SK-N-SH (cell line): ENCODE measurements at regions not wholly inside any gene's neighbourhood (a gene's known extent, or its start where the extent isn't known, plus 50 kb on each side); places are given as distances from the start of the nearest gene placed in this dataset.

Experiments used
- CTCF ChIA-PET: fragments of 300-600, 350-600 bp; formaldehyde crosslinking; extraction: SDS; loops from one replicate; lab custom pipeline; 2021; lab: Yijun Ruan, JAX
- POLR2A ChIA-PET: fragments of 350-600 bp; sonication (Branson Sonifier 250); formaldehyde crosslinking; extraction: SDS; loops from one replicate; lab custom pipeline; 2020; ENCODE audit warnings: antibody characterized with exemption, inconsistent platforms; lab: Yijun Ruan, JAX
- DNase-seq: peaks from one replicate; pipeline ENCODE4 v3.0.0; 2012
- H2AFZ ChIP-seq: fragments of 200-600 bp; sonication (generic); 2 replicates; pipeline ENCODE4 v1.8.1; 2016; ENCODE audit warnings: antibody characterized with exemption, mild to moderate bottlenecking, low read depth
- H3F3A ChIP-seq: fragments of 200-600 bp; sonication (generic); replicated peaks from 2 replicates; pipeline ENCODE3; 2016; ENCODE audit warnings: antibody characterized with exemption, mild to moderate bottlenecking; ENCODE audit not compliant: insufficient read depth
- H3K27ac ChIP-seq, 2 experiments: fragments of 200-500 bp in 1 of 2; fragments of 200-600 bp in 1 of 2; sonication (Bioruptor generic) in 1 of 2; sonication (generic), shearing (Covaris generic) in 1 of 2; 2 replicates each; pipeline versions ENCODE4 v1.5.1 to v1.6.1; 2014 to 2016; ENCODE audit warnings: low read depth in 2 of 2, inconsistent platforms in 1 of 2, low read length in 1 of 2, mild to moderate bottlenecking in 1 of 2, mixed read lengths in 1 of 2
- H3K27me3 ChIP-seq: fragments of 200-600 bp; sonication (generic), shearing (Covaris generic); 2 replicates; pipeline ENCODE4 v1.6.1; 2016; ENCODE audit warnings: mixed run types; ENCODE audit not compliant: insufficient read depth
- H3K36me3 ChIP-seq, 2 experiments: fragments of 200-500 bp in 1 of 2; fragments of 200-600 bp in 1 of 2; sonication (Bioruptor generic) in 1 of 2; sonication (generic) in 1 of 2; replicated peaks in 1 of 2; 2 replicates each; pipeline versions ENCODE3 to v1.5.1; 2014 to 2016; ENCODE audit warnings: low read length in 1 of 2, mild to moderate bottlenecking in 1 of 2; ENCODE audit not compliant: insufficient read depth in 2 of 2, control insufficient read depth in 1 of 2
- H3K4me1 ChIP-seq, 2 experiments: fragments of 200-500 bp in 1 of 2; fragments of 200-600 bp in 1 of 2; sonication (Bioruptor generic) in 1 of 2; sonication (generic), shearing (Covaris generic) in 1 of 2; 2 replicates each; pipeline versions ENCODE4 v1.5.1 to v1.6.1; 2014 to 2016; ENCODE audit warnings: low read depth in 1 of 2, low read length in 1 of 2, mixed run types in 1 of 2; ENCODE audit not compliant: insufficient read depth in 2 of 2, control insufficient read depth in 1 of 2
- H3K4me2 ChIP-seq: fragments of 200-600 bp; sonication (generic), shearing (Covaris generic); 2 replicates; pipeline ENCODE4 v1.6.1; 2017; ENCODE audit warnings: mixed run types
- H3K4me3 ChIP-seq, 2 experiments: fragments of 200-500 bp in 1 of 2; fragments of 200-600 bp in 1 of 2; sonication (Bioruptor generic) in 1 of 2; sonication (generic), shearing (Covaris generic) in 1 of 2; 2 replicates each; pipeline versions ENCODE4 v1.5.1 to v1.8.1; 2014 to 2016; ENCODE audit warnings: low read depth in 2 of 2, inconsistent platforms in 1 of 2, low read length in 1 of 2, mild to moderate bottlenecking in 1 of 2, mixed read lengths in 1 of 2, moderate library complexity in 1 of 2
- H3K79me2 ChIP-seq: fragments of 200-600 bp; sonication (generic); 2 replicates; pipeline ENCODE4 v1.8.1; 2017; ENCODE audit warnings: mild to moderate bottlenecking; ENCODE audit not compliant: insufficient read depth
- H3K9ac ChIP-seq: fragments of 200-600 bp; sonication (generic); 2 replicates; pipeline ENCODE4 v1.6.1; 2017; ENCODE audit warnings: mixed run types
- H3K9me2 ChIP-seq: fragments of 200-600 bp; sonication (generic); 2 replicates; pipeline ENCODE4 v1.6.1; 2017; ENCODE audit warnings: mixed run types
- H3K9me3 ChIP-seq: fragments of 200-600 bp; sonication (generic); 2 replicates; pipeline ENCODE4 v1.6.1; 2017; ENCODE audit warnings: mixed run types, mild to moderate bottlenecking, moderate library complexity
- H4K20me1 ChIP-seq: fragments of 200-600 bp; sonication (generic); 2 replicates; pipeline ENCODE4 v1.6.1; 2017; ENCODE audit warnings: mild to moderate bottlenecking, mixed run types; ENCODE audit not compliant: insufficient read depth
- ELF1 ChIP-seq: IDR thresholded peaks from 2 replicates; pipeline ENCODE4 v1.4.0; 2012
- EZH2phosphoT487 ChIP-seq: fragments of 200-600 bp; sonication (generic); IDR thresholded peaks from 2 replicates; pipeline ENCODE4 v1.6.1; 2017; ENCODE audit warnings: low read depth, mixed run types, mild to moderate bottlenecking, antibody characterized with exemption, moderate library complexity, borderline replicate concordance
- FOXM1 ChIP-seq: IDR thresholded peaks from 2 replicates; pipeline ENCODE4 v1.4.0; 2012; ENCODE audit warnings: low read depth, mild to moderate bottlenecking
- GABPA ChIP-seq: IDR thresholded peaks from 2 replicates; pipeline ENCODE4 v1.4.0; 2012; ENCODE audit warnings: low read depth, mild to moderate bottlenecking
- JUND ChIP-seq: IDR thresholded peaks from 2 replicates; pipeline ENCODE4 v1.4.0; 2012
- PBX3 ChIP-seq: IDR thresholded peaks from 2 replicates; pipeline ENCODE4; 2012
- POLR2AphosphoS5 ChIP-seq: IDR thresholded peaks from 2 replicates; pipeline ENCODE4 v1.6.1; 2012; ENCODE audit warnings: low read depth, low read length
- RAD21 ChIP-seq: IDR thresholded peaks from 2 replicates; pipeline ENCODE4 v1.6.1; 2012; ENCODE audit warnings: mild to moderate bottlenecking, low read length
- SIN3A ChIP-seq: IDR thresholded peaks from 2 replicates; pipeline ENCODE4 v1.6.1; 2012; ENCODE audit warnings: low read depth, mild to moderate bottlenecking, low read length, moderate library complexity, borderline replicate concordance
- TAF1 ChIP-seq: IDR thresholded peaks from 2 replicates; pipeline ENCODE4 v1.6.1; 2012; ENCODE audit warnings: low read depth, mild to moderate bottlenecking, low read length, moderate library complexity, borderline replicate concordance
- TCF12 ChIP-seq: IDR thresholded peaks from 2 replicates; pipeline ENCODE4 v1.4.0; 2012
- YY1 ChIP-seq: IDR thresholded peaks from 2 replicates; pipeline ENCODE4 v1.4.0; 2012; ENCODE audit warnings: low read depth, mild to moderate bottlenecking
- WGBS: methylation state at CpG from one replicate; pipeline ENCODE4 v1.1.6; 2017; ENCODE audit warnings: low lambda C conversion rate; 5-methylcytosine and 5-hydroxymethylcytosine counted together
- TF ChIP-seq, protein P1 (sequence below): IDR thresholded peaks from 2 replicates; pipeline ENCODE4 v1.4.0; 2012; ENCODE audit warnings: low read depth, borderline replicate concordance
- TF ChIP-seq, protein P2 (sequence below): fragments of 150-350 bp; IDR thresholded peaks from 2 replicates; pipeline ENCODE4 v1.6.1; 2017; ENCODE audit warnings: antibody characterized with exemption, low read length, low read depth, borderline replicate concordance

GRCh38 chr5:112475747-112476365 lies 56.8 kb upstream of the EPB41L4A start:
- Histone ChIP-seq H3K79me2 (no peaks in the 10 kb centered on the region), H2AFZ (no peak overlapping the region; the same call in 1 of the 2 replicates), H3F3A (no peaks in the 10 kb centered on the region), H3K27me3 (no peaks in the 10 kb centered on the region; the same call in 1 of the 2 replicates), H3K9ac (no peak overlapping the region), H3K9me2 (no peaks in the 10 kb centered on the region), H3K4me2 (no peak overlapping the region), H3K36me3 (no peaks in the 10 kb centered on the region), H4K20me1 (no peaks in the 10 kb centered on the region), H3K27ac (no peak overlapping the region), H3K4me1 (no peaks in the 10 kb centered on the region), H3K4me3 (no peak overlapping the region), H3K9me3 (no peaks in the 10 kb centered on the region)
- 35% methylated on average over 3 of the region's 3 CpGs for WGBS
- ChIA-PET POLR2A (no interaction called here), CTCF (no interaction called here)
- TF ChIP-seq PBX3 = 0 out of 2 replicates have a peak, but pooled peaks have one; percentile 9
- TF ChIP-seq ELF1 = no peak
- DNase-seq = no peak

- H4K20me1 ChIP-seq = no peaks in the 10 kb centered on the region
- no peaks in the 10 kb centered on the region for H3K4me1 ChIP-seq
- TF ChIP-seq FOXM1 (no peak), JUND (0 out of 2 replicates have a peak, but pooled peaks have one; percentile 12)
- H3K79me2 ChIP-seq = no peaks in the 10 kb centered on the region
- no peaks in the 10 kb centered on the region for H3K9me2 ChIP-seq
- no peak overlapping the region for H3K4me3 ChIP-seq
- H2AFZ ChIP-seq = peak overlapping the region; percentile 52; the same call in 1 of the 2 replicates
- H3F3A ChIP-seq = no peaks in the 10 kb centered on the region
- POLR2A ChIA-PET = no interaction called here
- H3K9ac ChIP-seq = no peak overlapping the region
- no peaks in the 10 kb centered on the region for H3K36me3 ChIP-seq
- H3K4me2 ChIP-seq = 0 out of 2 replicates have a peak overlapping the region, but pooled peaks have one; percentile 35
- no peaks in the 10 kb centered on the region for H3K9me3 ChIP-seq
- H3K27me3 ChIP-seq = no peaks in the 10 kb centered on the region; the same call in 1 of the 2 replicates
- H3K27ac ChIP-seq = no peak overlapping the region
- DNase-seq = no peak
- 31% methylated on average over 1 of the region's 1 CpG for WGBS
- CTCF ChIA-PET = interaction anchor here (0.8 to 2.1 kb wide), 3 partner anchors 12 to 59 kb away, joined by 3 to 12 read pairs (median 3); no protein-coding TSS in a partner anchor
Measured at GRCh38 chr5:112479418-112479817, 60.3 kb upstream of the EPB41L4A start.

DNA sequence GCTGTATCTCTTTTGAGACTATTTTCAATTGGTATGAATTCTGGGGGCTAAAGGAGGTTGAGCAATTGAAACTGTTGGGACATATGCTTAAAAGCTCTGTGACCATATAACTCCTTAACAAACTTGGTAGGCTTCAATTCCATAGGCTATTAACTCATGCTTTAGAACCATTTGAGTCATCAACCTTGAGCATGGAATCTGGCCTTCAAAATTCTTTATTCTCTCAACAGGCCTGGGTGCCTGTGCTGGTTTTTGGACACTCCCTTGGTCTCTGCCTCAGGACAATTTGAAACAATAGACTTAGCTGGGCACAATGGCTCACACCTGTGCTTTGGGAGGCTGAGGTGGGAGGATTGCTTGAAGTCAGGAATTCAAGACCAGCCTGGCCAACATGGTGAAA lies 61.4 kb upstream of the EPB41L4A start:
- POLR2A ChIA-PET = no interaction called here
- TF ChIP-seq FOXM1 (no peak), GABPA (no peak), TAF1 (no peak), SIN3A (no peak), TCF12 (no peak), JUND (no peak), PBX3 (no peak), YY1 (no peak), POLR2AphosphoS5 (no peak), RAD21 (no peak), EZH2phosphoT487 (no peak), ELF1 (no peak)
- TF ChIP-seq, protein P1, sequence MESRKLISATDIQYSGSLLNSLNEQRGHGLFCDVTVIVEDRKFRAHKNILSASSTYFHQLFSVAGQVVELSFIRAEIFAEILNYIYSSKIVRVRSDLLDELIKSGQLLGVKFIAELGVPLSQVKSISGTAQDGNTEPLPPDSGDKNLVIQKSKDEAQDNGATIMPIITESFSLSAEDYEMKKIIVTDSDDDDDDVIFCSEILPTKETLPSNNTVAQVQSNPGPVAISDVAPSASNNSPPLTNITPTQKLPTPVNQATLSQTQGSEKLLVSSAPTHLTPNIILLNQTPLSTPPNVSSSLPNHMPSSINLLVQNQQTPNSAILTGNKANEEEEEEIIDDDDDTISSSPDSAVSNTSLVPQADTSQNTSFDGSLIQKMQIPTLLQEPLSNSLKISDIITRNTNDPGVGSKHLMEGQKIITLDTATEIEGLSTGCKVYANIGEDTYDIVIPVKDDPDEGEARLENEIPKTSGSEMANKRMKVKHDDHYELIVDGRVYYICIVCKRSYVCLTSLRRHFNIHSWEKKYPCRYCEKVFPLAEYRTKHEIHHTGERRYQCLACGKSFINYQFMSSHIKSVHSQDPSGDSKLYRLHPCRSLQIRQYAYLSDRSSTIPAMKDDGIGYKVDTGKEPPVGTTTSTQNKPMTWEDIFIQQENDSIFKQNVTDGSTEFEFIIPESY = no peak
- TF ChIP-seq, protein P2, sequence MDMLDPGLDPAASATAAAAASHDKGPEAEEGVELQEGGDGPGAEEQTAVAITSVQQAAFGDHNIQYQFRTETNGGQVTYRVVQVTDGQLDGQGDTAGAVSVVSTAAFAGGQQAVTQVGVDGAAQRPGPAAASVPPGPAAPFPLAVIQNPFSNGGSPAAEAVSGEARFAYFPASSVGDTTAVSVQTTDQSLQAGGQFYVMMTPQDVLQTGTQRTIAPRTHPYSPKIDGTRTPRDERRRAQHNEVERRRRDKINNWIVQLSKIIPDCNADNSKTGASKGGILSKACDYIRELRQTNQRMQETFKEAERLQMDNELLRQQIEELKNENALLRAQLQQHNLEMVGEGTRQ = no peak
- TF ChIP-seq, all 33 proteins: peak for 0

More for the DNA sequence above, 61.4 kb upstream of the EPB41L4A start:
- Histone ChIP-seq H3K4me1 (no peaks in the 10 kb centered on the region), H3K79me2 (no peaks in the 10 kb centered on the region), H3K27ac (no peak overlapping the region), H3K4me3 (no peak overlapping the region), H3F3A (no peaks in the 10 kb centered on the region), H3K4me2 (no peak overlapping the region), H3K27me3 (no peaks in the 10 kb centered on the region), H3K9me2 (no peaks in the 10 kb centered on the region), H3K9me3 (no peaks in the 10 kb centered on the region), H3K36me3 (no peaks in the 10 kb centered on the region), H3K9ac (no peak overlapping the region), H4K20me1 (no peaks in the 10 kb centered on the region), H2AFZ (no peak overlapping the region)
- no peak for DNase-seq
- CTCF ChIA-PET = interaction anchor here (0.6 to 2.1 kb wide), 3 partner anchors 12 to 68 kb away, joined by 3 to 12 read pairs (median 3); no protein-coding TSS in a partner anchor
